GM23248 (cell line): ENCODE measurements at regions not wholly inside any gene's neighbourhood (a gene's known extent, or its start where the extent isn't known, plus 50 kb on each side); places are given as distances from the start of the nearest gene placed in this dataset.

Experiments used
- DNase-seq: peaks from one replicate; pipeline ENCODE4 v3.0.0-alpha.2; 2015
- H2AFZ ChIP-seq: fragments of 200-600 bp; sonication (generic); 2 replicates; pipeline ENCODE4 v1.6.1; 2016; ENCODE audit warnings: antibody characterized with exemption
- H3F3A ChIP-seq: fragments of 200-600 bp; sonication (generic); 2 replicates; pipeline ENCODE4 v1.6.1; 2016; ENCODE audit warnings: mild to moderate bottlenecking, antibody characterized with exemption, mixed run types; ENCODE audit not compliant: insufficient read depth
- H3K27ac ChIP-seq: fragments of 200-600 bp; sonication (generic); 2 replicates; pipeline ENCODE4 v1.5.1; 2016; ENCODE audit warnings: mild to moderate bottlenecking
- H3K27me3 ChIP-seq: fragments of 200-600 bp; sonication (generic); replicated peaks from 2 replicates; pipeline ENCODE4 v1.6.1; 2016; ENCODE audit warnings: mild to moderate bottlenecking; ENCODE audit not compliant: insufficient read depth
- H3K36me3 ChIP-seq: fragments of 200-600 bp; sonication (generic); 2 replicates; pipeline ENCODE4 v1.6.1; 2016; ENCODE audit warnings: low read depth, mild to moderate bottlenecking
- H3K4me1 ChIP-seq: fragments of 200-600 bp; sonication (generic); 2 replicates; pipeline ENCODE4 v1.6.1; 2016; ENCODE audit warnings: mild to moderate bottlenecking; ENCODE audit not compliant: insufficient read depth
- H3K4me2 ChIP-seq: fragments of 200-600 bp; sonication (generic); one replicate; pipeline ENCODE4 v1.6.1; 2016; ENCODE audit warnings: mild to moderate bottlenecking; ENCODE audit not compliant: unreplicated experiment
- H3K4me3 ChIP-seq: fragments of 200-600 bp; sonication (generic); 2 replicates; pipeline ENCODE4 v1.5.1; 2016; ENCODE audit warnings: mild to moderate bottlenecking
- H3K79me2 ChIP-seq: fragments of 200-600 bp; sonication (generic); 2 replicates; pipeline ENCODE4 v1.6.1; 2016; ENCODE audit warnings: mild to moderate bottlenecking; ENCODE audit not compliant: insufficient read depth
- H3K9ac ChIP-seq: fragments of 200-600 bp; sonication (generic); 2 replicates; pipeline ENCODE4 v1.6.1; 2016; ENCODE audit warnings: mild to moderate bottlenecking
- H3K9me2 ChIP-seq: fragments of 200-600 bp; sonication (generic); 2 replicates; pipeline ENCODE4 v1.6.1; 2016; ENCODE audit warnings: mixed run types, mild to moderate bottlenecking, moderate library complexity; ENCODE audit not compliant: insufficient read depth
- H3K9me3 ChIP-seq: fragments of 200-600 bp; sonication (generic); one replicate; pipeline ENCODE4 v1.6.1; 2017; ENCODE audit warnings: low read depth
- H4K20me1 ChIP-seq: fragments of 200-600 bp; sonication (generic); 2 replicates; pipeline ENCODE4 v1.6.0; 2016; ENCODE audit not compliant: insufficient read depth
- EZH2 ChIP-seq: fragments of 200-600 bp; sonication (generic); IDR thresholded peaks from 2 replicates; pipeline ENCODE4 v1.6.1; 2018; ENCODE audit warnings: antibody characterized with exemption, mild to moderate bottlenecking; ENCODE audit not compliant: insufficient read depth, poor library complexity, severe bottlenecking
- EZH2phosphoT487 ChIP-seq: fragments of 200-600 bp; sonication (generic); IDR thresholded peaks from 2 replicates; pipeline ENCODE4 v1.6.1; 2018; ENCODE audit warnings: antibody characterized with exemption, moderate library complexity, mild to moderate bottlenecking, low read depth; ENCODE audit not compliant: insufficient read depth
- WGBS, 2 experiments: methylation state at CpG; one replicate each; pipeline ENCODE4 v1.1.6; 2015 to 2017; ENCODE audit warnings: low lambda C conversion rate in 2 of 2, low coverage in 1 of 2; ENCODE audit errors: missing lambda C conversion rate in 2 of 2; 5-methylcytosine and 5-hydroxymethylcytosine counted together
- in situ Hi-C: fragments of 300-500 bp; cut with MboI; formaldehyde crosslinking; loops from 2 replicates; pipeline ENCODE4 v1.15.0; 2020

GRCh38 chr13:72599178-72599743 lies 128.2 kb downstream of the MZT1 start:
- in situ Hi-C loops, result no loop called here
- no peak overlapping the region for H3K9ac ChIP-seq
- H3K27ac ChIP-seq, result no peak overlapping the region
- TF ChIP-seq EZH2 (no peak), EZH2phosphoT487 (no peak)
- H3K27me3 ChIP-seq, result no peaks in the 10 kb centered on the region
- DNase-seq, result no peak
- no peaks in the 10 kb centered on the region for H3K79me2 ChIP-seq
- 23 to 26% methylated on average over 3 of the region's 3 CpGs for WGBS, 2 experiments
- H3K9me3 ChIP-seq, result no peaks in the 10 kb centered on the region
- H3K4me2 ChIP-seq, result no peak overlapping the region
- no peaks in the 10 kb centered on the region for H3F3A ChIP-seq
- no peaks in the 10 kb centered on the region for H3K9me2 ChIP-seq
- H4K20me1 ChIP-seq, result no peaks in the 10 kb centered on the region
- no peaks in the 10 kb centered on the region for H3K36me3 ChIP-seq
- no peak overlapping the region for H2AFZ ChIP-seq
- H3K4me3 ChIP-seq, result no peak overlapping the region
- no peaks in the 10 kb centered on the region for H3K4me1 ChIP-seq

- Histone ChIP-seq H4K20me1 (no peaks in the 10 kb centered on the region), H3K9me3 (no peaks in the 10 kb centered on the region), H3K4me1 (no peaks in the 10 kb centered on the region), H3K36me3 (no peaks in the 10 kb centered on the region), H3K27me3 (no peaks in the 10 kb centered on the region), H2AFZ (no peak overlapping the region), H3K9me2 (no peaks in the 10 kb centered on the region), H3K79me2 (no peaks in the 10 kb centered on the region), H3K9ac (no peak overlapping the region), H3K4me3 (no peak overlapping the region), H3K4me2 (no peak overlapping the region), H3F3A (no peaks in the 10 kb centered on the region), H3K27ac (no peak overlapping the region)
- TF ChIP-seq EZH2phosphoT487, result no peak
- no peak for TF ChIP-seq EZH2
- in situ Hi-C loops, result no loop called here
- WGBS, 2 experiments, result 0 to 9% methylated on average over 1 of the region's 1 CpG
- no peak for DNase-seq
Observed at GRCh38 chr13:72590091-72590740, 137.2 kb downstream of the MZT1 start.

GRCh38 chr13:72586518-72586917 lies 140.9 kb downstream of the MZT1 start:
- no peaks in the 10 kb centered on the region for H4K20me1 ChIP-seq
- TF ChIP-seq EZH2 (no peak), EZH2phosphoT487 (no peak)
- no peaks in the 10 kb centered on the region for H3K36me3 ChIP-seq
- WGBS, 2 experiments, result 0% methylated on average over 3 of the region's 3 CpGs
- no peaks in the 10 kb centered on the region for H3F3A ChIP-seq
- H3K79me2 ChIP-seq, result no peaks in the 10 kb centered on the region
- no peak overlapping the region for H3K4me2 ChIP-seq
- H3K9me2 ChIP-seq, result no peaks in the 10 kb centered on the region
- H3K4me3 ChIP-seq, result no peak overlapping the region
- no peak overlapping the region for H3K9ac ChIP-seq
- DNase-seq, result no peak
- no peak overlapping the region for H2AFZ ChIP-seq
- no peaks in the 10 kb centered on the region for H3K9me3 ChIP-seq
- in situ Hi-C loops, result no loop called here
- H3K4me1 ChIP-seq, result no peaks in the 10 kb centered on the region
- H3K27me3 ChIP-seq, result no peaks in the 10 kb centered on the region
- no peak overlapping the region for H3K27ac ChIP-seq

GRCh38 chr13:72585254-72585653 lies 142.2 kb downstream of the MZT1 start:
- DNase-seq, result no peak
- Histone ChIP-seq H2AFZ (no peak overlapping the region), H3K9me2 (no peaks in the 10 kb centered on the region), H3K79me2 (no peaks in the 10 kb centered on the region), H3K4me3 (no peak overlapping the region), H4K20me1 (no peaks in the 10 kb centered on the region), H3K27ac (no peak overlapping the region), H3K4me2 (no peak overlapping the region), H3K9me3 (no peaks in the 10 kb centered on the region), H3F3A (no peaks in the 10 kb centered on the region), H3K27me3 (no peaks in the 10 kb centered on the region), H3K9ac (no peak overlapping the region), H3K36me3 (no peaks in the 10 kb centered on the region), H3K4me1 (no peaks in the 10 kb centered on the region)
- TF ChIP-seq EZH2phosphoT487, result no peak
- no peak for TF ChIP-seq EZH2
- WGBS, 2 experiments, result 6 to 7% methylated on average over 2 of the region's 2 CpGs
- in situ Hi-C loops, result no loop called here

GRCh38 chr13:72571191-72571590 lies 156.2 kb downstream of the MZT1 start:
- Histone ChIP-seq H3K4me1 (no peaks in the 10 kb centered on the region), H3K4me2 (no peak overlapping the region), H2AFZ (no peak overlapping the region), H3F3A (no peaks in the 10 kb centered on the region), H3K27me3 (no peaks in the 10 kb centered on the region), H3K9ac (no peak overlapping the region), H3K9me3 (no peaks in the 10 kb centered on the region), H3K36me3 (no peaks in the 10 kb centered on the region), H3K27ac (no peak overlapping the region), H4K20me1 (no peaks in the 10 kb centered on the region), H3K9me2 (no peaks in the 10 kb centered on the region), H3K79me2 (no peaks in the 10 kb centered on the region), H3K4me3 (no peak overlapping the region)
- DNase-seq, result no peak
- 0 to 2% methylated on average over 2 of the region's 2 CpGs for WGBS, 2 experiments
- TF ChIP-seq EZH2 (no peak), EZH2phosphoT487 (no peak)
- in situ Hi-C loops, result no loop called here
